Effector memory CD8-positive, alpha-beta T cell (primary cell): ENCODE measurements at regions not wholly inside any gene's neighbourhood (a gene's known extent, or its start where the extent isn't known, plus 50 kb on each side); places are given as distances from the start of the nearest gene placed in this dataset.

ENCODE experiments used
- ATAC-seq: fragments of 150-1000 bp; cut with Tn5 transposase; replicated peaks from 2 replicates; pipeline ENCODE4 v1.10.0; 2021; ENCODE audit warnings: mild to moderate bottlenecking, moderate library complexity
- DNase-seq, 3 experiments: peaks; one replicate each; pipeline ENCODE4 v3.0.0; 2021
- H3K27ac Mint-ChIP-seq, 2 donors: one replicate each; pipeline ENCODE4 v1.8.0; 2022; ENCODE audit warnings: mild to moderate bottlenecking in 2 of 2, mixed read lengths in 2 of 2, moderate library complexity in 2 of 2
- H3K27me3 Mint-ChIP-seq, 2 donors: one replicate each; pipeline ENCODE4 v1.8.0; 2022; ENCODE audit warnings: mixed read lengths in 2 of 2
- H3K36me3 Mint-ChIP-seq: one replicate; pipeline ENCODE4 v1.8.0; 2022; ENCODE audit warnings: mild to moderate bottlenecking, moderate library complexity, mixed read lengths; ENCODE audit not compliant: insufficient read depth
- H3K4me1 Mint-ChIP-seq, 2 donors: one replicate each; pipeline ENCODE4 v1.8.0; 2022; ENCODE audit warnings: low read depth in 2 of 2, mixed read lengths in 2 of 2
- H3K4me3 Mint-ChIP-seq, 2 donors: one replicate each; pipeline ENCODE4 v1.8.0; 2022; ENCODE audit warnings: mild to moderate bottlenecking in 2 of 2, mixed read lengths in 2 of 2, moderate library complexity in 2 of 2
- H3K9me3 Mint-ChIP-seq, 2 donors: one replicate each; pipeline ENCODE4 v1.8.0; 2022; ENCODE audit warnings: mixed read lengths in 2 of 2

GRCh38 chr15:36356466-36356865 lies 223.0 kb upstream of the CDIN1 start:
- no peak overlapping the region for H3K27ac Mint-ChIP-seq
- H3K4me1 Mint-ChIP-seq: no peaks in the 10 kb centered on the region
- no peaks in the 10 kb centered on the region for H3K36me3 Mint-ChIP-seq
- peaks cover 0 to 9% of the 10 kb centered on the region in 2 donors for H3K9me3 Mint-ChIP-seq
- H3K27me3 Mint-ChIP-seq: no peaks in the 10 kb centered on the region
- H3K4me3 Mint-ChIP-seq: no peak overlapping the region
- no peak for DNase-seq
- no peak for ATAC-seq

GRCh38 chr15:36356978-36357601 lies 222.3 kb upstream of the CDIN1 start:
- ATAC-seq (no peak), DNase-seq (no peak)
- Mint-ChIP-seq H3K4me3 (no peak overlapping the region), H3K36me3 (no peaks in the 10 kb centered on the region), H3K4me1 (no peaks in the 10 kb centered on the region), H3K27ac (no peak overlapping the region), H3K27me3 (no peaks in the 10 kb centered on the region), H3K9me3 (peaks cover 0 to 9% of the 10 kb centered on the region in 2 donors)

GRCh38 chr15:36358094-36358493 lies 221.3 kb upstream of the CDIN1 start:
- no peak for DNase-seq
- ATAC-seq: no peak
- H3K9me3 Mint-ChIP-seq: peaks cover 0 to 4% of the 10 kb centered on the region in 2 donors
- H3K4me3 Mint-ChIP-seq: no peak overlapping the region
- no peaks in the 10 kb centered on the region for H3K4me1 Mint-ChIP-seq
- H3K27ac Mint-ChIP-seq: no peak overlapping the region
- no peaks in the 10 kb centered on the region for H3K27me3 Mint-ChIP-seq
- no peaks in the 10 kb centered on the region for H3K36me3 Mint-ChIP-seq

- Mint-ChIP-seq H3K4me1 (no peaks in the 10 kb centered on the region), H3K9me3 (peaks cover 0 to 4% of the 10 kb centered on the region in 2 donors), H3K27me3 (no peaks in the 10 kb centered on the region), H3K4me3 (no peak overlapping the region), H3K27ac (no peak overlapping the region), H3K36me3 (no peaks in the 10 kb centered on the region)
- DNase-seq (no peak), ATAC-seq (no peak)
These were observed 220.9 kb upstream of the CDIN1 start for GRCh38 chr15:36358523-36358922.

GRCh38 chr15:36359286-36359685 lies 220.1 kb upstream of the CDIN1 start:
- DNase-seq: no peak
- H3K27me3 Mint-ChIP-seq: no peaks in the 10 kb centered on the region
- ATAC-seq: no peak
- H3K9me3 Mint-ChIP-seq: no peaks in the 10 kb centered on the region
- no peaks in the 10 kb centered on the region for H3K36me3 Mint-ChIP-seq
- no peaks in the 10 kb centered on the region for H3K4me1 Mint-ChIP-seq
- H3K4me3 Mint-ChIP-seq: no peak overlapping the region
- H3K27ac Mint-ChIP-seq: no peak overlapping the region

GRCh38 chr15:36361351-36361870 lies 218.0 kb upstream of the CDIN1 start:
- Mint-ChIP-seq H3K27me3 (no peaks in the 10 kb centered on the region), H3K4me3 (no peak overlapping the region), H3K9me3 (no peaks in the 10 kb centered on the region), H3K36me3 (no peaks in the 10 kb centered on the region), H3K27ac (no peak overlapping the region), H3K4me1 (no peaks in the 10 kb centered on the region)
- no peak for DNase-seq
- ATAC-seq: no peak

- DNase-seq (no peak), ATAC-seq (no peak)
- no peak overlapping the region for H3K4me3 Mint-ChIP-seq
- H3K4me1 Mint-ChIP-seq: no peaks in the 10 kb centered on the region
- no peaks in the 10 kb centered on the region for H3K27me3 Mint-ChIP-seq
- H3K9me3 Mint-ChIP-seq: no peaks in the 10 kb centered on the region
- no peak overlapping the region for H3K27ac Mint-ChIP-seq
- no peaks in the 10 kb centered on the region for H3K36me3 Mint-ChIP-seq
These were observed 216.9 kb upstream of the CDIN1 start for GRCh38 chr15:36362509-36362915.

GRCh38 chr15:36363335-36363734 lies 216.1 kb upstream of the CDIN1 start:
- Mint-ChIP-seq H3K36me3 (no peaks in the 10 kb centered on the region), H3K9me3 (no peaks in the 10 kb centered on the region), H3K27ac (no peak overlapping the region), H3K4me1 (no peaks in the 10 kb centered on the region), H3K27me3 (no peaks in the 10 kb centered on the region), H3K4me3 (no peak overlapping the region)
- DNase-seq: no peak
- no peak for ATAC-seq

GRCh38 chr15:36364377-36364776 lies 215.0 kb upstream of the CDIN1 start:
- ATAC-seq (no peak), DNase-seq (no peak)
- no peaks in the 10 kb centered on the region for H3K4me1 Mint-ChIP-seq
- H3K27me3 Mint-ChIP-seq: no peaks in the 10 kb centered on the region
- H3K9me3 Mint-ChIP-seq: peaks cover 0 to 5% of the 10 kb centered on the region in 2 donors
- H3K36me3 Mint-ChIP-seq: no peaks in the 10 kb centered on the region
- no peak overlapping the region for H3K4me3 Mint-ChIP-seq
- H3K27ac Mint-ChIP-seq: no peak overlapping the region

GRCh38 chr15:36365963-36366362 lies 213.5 kb upstream of the CDIN1 start:
- H3K4me1 Mint-ChIP-seq: no peaks in the 10 kb centered on the region
- H3K9me3 Mint-ChIP-seq: peaks cover 0 to 7% of the 10 kb centered on the region in 2 donors
- no peaks in the 10 kb centered on the region for H3K27me3 Mint-ChIP-seq
- DNase-seq (no peak), ATAC-seq (no peak)
- H3K36me3 Mint-ChIP-seq: no peaks in the 10 kb centered on the region
- no peak overlapping the region for H3K4me3 Mint-ChIP-seq
- H3K27ac Mint-ChIP-seq: no peak overlapping the region

GRCh38 chr15:36370051-36370730 lies 209.2 kb upstream of the CDIN1 start:
- Mint-ChIP-seq H3K36me3 (no peaks in the 10 kb centered on the region), H3K9me3 (peaks cover 0 to 7% of the 10 kb centered on the region in 2 donors), H3K27ac (no peak overlapping the region), H3K27me3 (no peaks in the 10 kb centered on the region), H3K4me3 (no peak overlapping the region), H3K4me1 (no peaks in the 10 kb centered on the region)
- no peak for DNase-seq
- ATAC-seq: no peak

- no peak overlapping the region for H3K4me3 Mint-ChIP-seq
- peaks cover 0 to 7% of the 10 kb centered on the region in 2 donors for H3K9me3 Mint-ChIP-seq
- H3K4me1 Mint-ChIP-seq: no peaks in the 10 kb centered on the region
- H3K27ac Mint-ChIP-seq: no peak overlapping the region
- no peaks in the 10 kb centered on the region for H3K36me3 Mint-ChIP-seq
- ATAC-seq: no peak
- no peaks in the 10 kb centered on the region for H3K27me3 Mint-ChIP-seq
- no peak for DNase-seq
These were observed 208.7 kb upstream of the CDIN1 start for GRCh38 chr15:36370731-36371112.

GRCh38 chr15:36371509-36371908 lies 207.9 kb upstream of the CDIN1 start:
- H3K36me3 Mint-ChIP-seq: no peaks in the 10 kb centered on the region
- ATAC-seq: no peak

GRCh38 chr15:36372968-36373367 lies 206.5 kb upstream of the CDIN1 start:
- Mint-ChIP-seq H3K4me1 (no peaks in the 10 kb centered on the region), H3K27me3 (no peaks in the 10 kb centered on the region), H3K36me3 (no peaks in the 10 kb centered on the region), H3K27ac (no peak overlapping the region), H3K9me3 (peaks cover 0 to 7% of the 10 kb centered on the region in 2 donors), H3K4me3 (no peak overlapping the region)
- ATAC-seq (no peak), DNase-seq (no peak)

More at GRCh38 chr15:36371509-36371908, 207.9 kb upstream of the CDIN1 start:
- H3K4me1 Mint-ChIP-seq: no peaks in the 10 kb centered on the region
- peaks cover 0 to 7% of the 10 kb centered on the region in 2 donors for H3K9me3 Mint-ChIP-seq
- no peak for DNase-seq
- H3K27ac Mint-ChIP-seq: no peak overlapping the region
- no peaks in the 10 kb centered on the region for H3K27me3 Mint-ChIP-seq
- H3K4me3 Mint-ChIP-seq: no peak overlapping the region
